Prostate gland (tissue), 2 donors: ENCODE measurements at regions not wholly inside any gene's neighbourhood (a gene's known extent, or its start where the extent isn't known, plus 50 kb on each side); places are given as distances from the start of the nearest gene placed in this dataset.

Source experiments
- CTCF ChIP-seq, 4 experiments: fragments of 200-600 bp in 2 of 4; fragments of 450-650 bp in 2 of 4; sonication (generic) in 2 of 4; IDR thresholded peaks; 1 replicate in 3 of 4; 2 replicates in 1 of 4; pipeline ENCODE4 v1.5.1; 2016 to 2019; ENCODE audit warnings: antibody characterized with exemption in 4 of 4, mild to moderate bottlenecking in 2 of 4, moderate library complexity in 2 of 4
- POLR2A ChIP-seq: fragments of 450-650 bp; IDR thresholded peaks from one replicate; pipeline ENCODE4 v1.6.1; 2016; ENCODE audit warnings: antibody characterized with exemption, mild to moderate bottlenecking
- POLR2AphosphoS5 ChIP-seq: sonication (generic); formaldehyde crosslinking; IDR thresholded peaks from one replicate; pipeline ENCODE4 v1.6.1; 2017; ENCODE audit warnings: antibody characterized with exemption

GRCh38 chr5:91443023-91443422, 59.9 kb upstream of the ARRDC3 start:
- no peak for TF ChIP-seq CTCF (IDR thresholded peaks at IDR 0.05)
- no peak for TF ChIP-seq POLR2A
- TF ChIP-seq POLR2AphosphoS5, result no peak
